ENCODE measurements at regions not wholly inside any gene's neighbourhood (a gene's known extent, or its start where the extent isn't known, plus 50 kb on each side); places are given as distances from the start of the nearest gene placed in this dataset.

DNA sequence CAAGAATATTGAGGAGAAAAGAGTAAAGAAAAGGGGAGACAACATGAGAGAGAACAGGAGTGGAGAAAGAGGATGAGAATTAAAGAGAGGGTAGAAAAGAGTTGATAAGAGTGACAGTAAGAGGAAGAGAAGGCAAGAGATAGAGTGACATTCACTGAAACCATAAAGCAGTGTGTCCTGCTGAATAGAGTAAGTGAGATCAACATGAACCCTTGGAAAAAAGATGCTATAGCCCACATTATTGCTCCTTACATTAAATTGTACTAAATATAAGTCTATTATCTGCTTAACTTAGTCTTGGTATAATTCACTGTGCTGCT is 489.5 kb downstream of the SHISA9 start (continued):
- TF ChIP-seq, protein P1, sequence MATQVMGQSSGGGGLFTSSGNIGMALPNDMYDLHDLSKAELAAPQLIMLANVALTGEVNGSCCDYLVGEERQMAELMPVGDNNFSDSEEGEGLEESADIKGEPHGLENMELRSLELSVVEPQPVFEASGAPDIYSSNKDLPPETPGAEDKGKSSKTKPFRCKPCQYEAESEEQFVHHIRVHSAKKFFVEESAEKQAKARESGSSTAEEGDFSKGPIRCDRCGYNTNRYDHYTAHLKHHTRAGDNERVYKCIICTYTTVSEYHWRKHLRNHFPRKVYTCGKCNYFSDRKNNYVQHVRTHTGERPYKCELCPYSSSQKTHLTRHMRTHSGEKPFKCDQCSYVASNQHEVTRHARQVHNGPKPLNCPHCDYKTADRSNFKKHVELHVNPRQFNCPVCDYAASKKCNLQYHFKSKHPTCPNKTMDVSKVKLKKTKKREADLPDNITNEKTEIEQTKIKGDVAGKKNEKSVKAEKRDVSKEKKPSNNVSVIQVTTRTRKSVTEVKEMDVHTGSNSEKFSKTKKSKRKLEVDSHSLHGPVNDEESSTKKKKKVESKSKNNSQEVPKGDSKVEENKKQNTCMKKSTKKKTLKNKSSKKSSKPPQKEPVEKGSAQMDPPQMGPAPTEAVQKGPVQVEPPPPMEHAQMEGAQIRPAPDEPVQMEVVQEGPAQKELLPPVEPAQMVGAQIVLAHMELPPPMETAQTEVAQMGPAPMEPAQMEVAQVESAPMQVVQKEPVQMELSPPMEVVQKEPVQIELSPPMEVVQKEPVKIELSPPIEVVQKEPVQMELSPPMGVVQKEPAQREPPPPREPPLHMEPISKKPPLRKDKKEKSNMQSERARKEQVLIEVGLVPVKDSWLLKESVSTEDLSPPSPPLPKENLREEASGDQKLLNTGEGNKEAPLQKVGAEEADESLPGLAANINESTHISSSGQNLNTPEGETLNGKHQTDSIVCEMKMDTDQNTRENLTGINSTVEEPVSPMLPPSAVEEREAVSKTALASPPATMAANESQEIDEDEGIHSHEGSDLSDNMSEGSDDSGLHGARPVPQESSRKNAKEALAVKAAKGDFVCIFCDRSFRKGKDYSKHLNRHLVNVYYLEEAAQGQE (IDR thresholded peaks at IDR 0.05; ENCODE audit: low read depth) = no peak
- TF ChIP-seq CEBPB (IDR thresholded peaks at IDR 0.05; ENCODE audit: low read depth) (no peak), YY1 (IDR thresholded peaks at IDR 0.05; ENCODE audit: extremely low read depth, insufficient replicate concordance, low read depth, low read length) (no peak), POLR2AphosphoS5 (IDR thresholded peaks at IDR 0.05; ENCODE audit: low read depth, low read length) (no peak), ELF1 (IDR thresholded peaks at IDR 0.05; ENCODE audit: borderline replicate concordance, low read depth) (no peak)
- TF ChIP-seq, protein P2, sequence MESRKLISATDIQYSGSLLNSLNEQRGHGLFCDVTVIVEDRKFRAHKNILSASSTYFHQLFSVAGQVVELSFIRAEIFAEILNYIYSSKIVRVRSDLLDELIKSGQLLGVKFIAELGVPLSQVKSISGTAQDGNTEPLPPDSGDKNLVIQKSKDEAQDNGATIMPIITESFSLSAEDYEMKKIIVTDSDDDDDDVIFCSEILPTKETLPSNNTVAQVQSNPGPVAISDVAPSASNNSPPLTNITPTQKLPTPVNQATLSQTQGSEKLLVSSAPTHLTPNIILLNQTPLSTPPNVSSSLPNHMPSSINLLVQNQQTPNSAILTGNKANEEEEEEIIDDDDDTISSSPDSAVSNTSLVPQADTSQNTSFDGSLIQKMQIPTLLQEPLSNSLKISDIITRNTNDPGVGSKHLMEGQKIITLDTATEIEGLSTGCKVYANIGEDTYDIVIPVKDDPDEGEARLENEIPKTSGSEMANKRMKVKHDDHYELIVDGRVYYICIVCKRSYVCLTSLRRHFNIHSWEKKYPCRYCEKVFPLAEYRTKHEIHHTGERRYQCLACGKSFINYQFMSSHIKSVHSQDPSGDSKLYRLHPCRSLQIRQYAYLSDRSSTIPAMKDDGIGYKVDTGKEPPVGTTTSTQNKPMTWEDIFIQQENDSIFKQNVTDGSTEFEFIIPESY (IDR thresholded peaks at IDR 0.05; ENCODE audit: extremely low read depth, insufficient replicate concordance, low read length) = no peak

DNA sequence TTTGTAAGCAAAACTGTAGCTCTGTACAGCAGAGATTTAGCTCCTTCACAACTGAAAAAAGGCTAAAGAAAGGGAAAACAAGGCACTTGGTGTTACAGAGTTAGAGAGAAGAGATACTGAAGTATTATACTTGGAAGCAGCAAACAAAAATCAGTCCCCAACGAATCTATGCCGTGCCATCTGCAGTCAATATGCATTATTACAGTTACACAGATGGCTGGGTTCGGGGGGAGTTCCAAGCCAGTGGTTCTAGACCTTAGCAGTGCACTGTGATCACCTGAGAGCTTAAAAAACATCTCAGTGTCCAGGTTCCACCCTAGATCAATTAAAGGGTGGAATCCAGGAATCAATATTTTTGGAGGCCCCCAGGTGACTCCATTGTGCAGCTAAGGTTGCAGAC is 489.9 kb downstream of the SHISA9 start:
- Histone ChIP-seq H3K27ac (ENCODE audit: low read depth, low read length) (no peak overlapping the region), H2AFZ (ENCODE audit: low read depth, low read length, poor library complexity, severe bottlenecking) (no peak overlapping the region), H3K79me2 (ENCODE audit: insufficient read depth, low read length) (no peaks in the 10 kb centered on the region), H3K4me2 (ENCODE audit: low read length) (no peak overlapping the region), H3K4me3 (replicated peaks in 1 of 2; ENCODE audit: low read depth in 1 of 2, low read length in 2 of 2) (no peak overlapping the region), H3K9me2 (ENCODE audit: insufficient read depth) (no peaks in the 10 kb centered on the region), H4K20me1 (ENCODE audit: insufficient read depth) (no peaks in the 10 kb centered on the region), H3K9ac (ENCODE audit: low read length) (no peak overlapping the region), H3K36me3 (ENCODE audit: control insufficient read depth in 1 of 2, insufficient read depth in 2 of 2, low read length in 2 of 2) (no peaks in the 10 kb centered on the region), H3K9me3 (ENCODE audit: control insufficient read depth in 1 of 2, insufficient read depth in 1 of 2, low read depth in 1 of 2, low read length in 2 of 2) (no peaks in the 10 kb centered on the region; a peak in 1 of 4 replicates), H3K27me3 (ENCODE audit: insufficient read depth, low read length) (no peaks in the 10 kb centered on the region), H3K4me1 (ENCODE audit: control insufficient read depth in 1 of 2, insufficient read depth in 2 of 2, low read length in 2 of 2) (no peaks in the 10 kb centered on the region)
- CTCF ChIA-PET = no interaction called here
- ATAC-seq = no peak
- intact Hi-C loops (cut with micrococcal nuclease) = no loop called here
- RAD21 ChIA-PET (ENCODE audit: low non-redundant PET in 1 of 2, low total read pairs in 2 of 2, uncharacterized antibody in 2 of 2, unreplicated experiment in 2 of 2) = no interaction called here
- no TSS peak for BruUV-seq (replicated peaks)
- DNase-seq (ENCODE audit: low read depth, low spot score) = no peak
- POLR2A ChIA-PET = no interaction called here
- TF ChIP-seq ELF1 (IDR thresholded peaks at IDR 0.05; ENCODE audit: borderline replicate concordance, low read depth) = no peak
- TF ChIP-seq RAD21 (IDR thresholded peaks at IDR 0.05; ENCODE audit: low read depth) = no peak
- no peak for TF ChIP-seq SP1 (IDR thresholded peaks at IDR 0.05; ENCODE audit: low read depth)
- TF ChIP-seq, protein P3, sequence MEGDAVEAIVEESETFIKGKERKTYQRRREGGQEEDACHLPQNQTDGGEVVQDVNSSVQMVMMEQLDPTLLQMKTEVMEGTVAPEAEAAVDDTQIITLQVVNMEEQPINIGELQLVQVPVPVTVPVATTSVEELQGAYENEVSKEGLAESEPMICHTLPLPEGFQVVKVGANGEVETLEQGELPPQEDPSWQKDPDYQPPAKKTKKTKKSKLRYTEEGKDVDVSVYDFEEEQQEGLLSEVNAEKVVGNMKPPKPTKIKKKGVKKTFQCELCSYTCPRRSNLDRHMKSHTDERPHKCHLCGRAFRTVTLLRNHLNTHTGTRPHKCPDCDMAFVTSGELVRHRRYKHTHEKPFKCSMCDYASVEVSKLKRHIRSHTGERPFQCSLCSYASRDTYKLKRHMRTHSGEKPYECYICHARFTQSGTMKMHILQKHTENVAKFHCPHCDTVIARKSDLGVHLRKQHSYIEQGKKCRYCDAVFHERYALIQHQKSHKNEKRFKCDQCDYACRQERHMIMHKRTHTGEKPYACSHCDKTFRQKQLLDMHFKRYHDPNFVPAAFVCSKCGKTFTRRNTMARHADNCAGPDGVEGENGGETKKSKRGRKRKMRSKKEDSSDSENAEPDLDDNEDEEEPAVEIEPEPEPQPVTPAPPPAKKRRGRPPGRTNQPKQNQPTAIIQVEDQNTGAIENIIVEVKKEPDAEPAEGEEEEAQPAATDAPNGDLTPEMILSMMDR (IDR thresholded peaks at IDR 0.05 in 2 of 3, conservative IDR thresholded peaks at IDR 0.05 in 1 of 3; ENCODE audit: borderline replicate concordance in 1 of 3, insufficient read depth in 1 of 3, low read depth in 2 of 3, low read length in 2 of 3) = no peak
- no peak for TF ChIP-seq POLR2AphosphoS5 (IDR thresholded peaks at IDR 0.05; ENCODE audit: low read depth, low read length)
- no peak for TF ChIP-seq CBX3 (IDR thresholded peaks at IDR 0.05; ENCODE audit: low read depth)
- TF ChIP-seq, protein P1 (IDR thresholded peaks at IDR 0.05; ENCODE audit: low read depth) = no peak
- TF ChIP-seq, protein P4, sequence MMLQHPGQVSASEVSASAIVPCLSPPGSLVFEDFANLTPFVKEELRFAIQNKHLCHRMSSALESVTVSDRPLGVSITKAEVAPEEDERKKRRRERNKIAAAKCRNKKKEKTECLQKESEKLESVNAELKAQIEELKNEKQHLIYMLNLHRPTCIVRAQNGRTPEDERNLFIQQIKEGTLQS (IDR thresholded peaks at IDR 0.05) = no peak
- TF ChIP-seq SRF (IDR thresholded peaks at IDR 0.05; ENCODE audit: low read depth) = no peak
- TF ChIP-seq SIN3A (IDR thresholded peaks at IDR 0.05; ENCODE audit: low read depth) = no peak
- no peak for TF ChIP-seq YY1 (IDR thresholded peaks at IDR 0.05; ENCODE audit: extremely low read depth, insufficient replicate concordance, low read depth, low read length)
